ENCODE measurements at regions not wholly inside any gene's neighbourhood (a gene's known extent, or its start where the extent isn't known, plus 50 kb on each side); places are given as distances from the start of the nearest gene placed in this dataset.

DNA sequence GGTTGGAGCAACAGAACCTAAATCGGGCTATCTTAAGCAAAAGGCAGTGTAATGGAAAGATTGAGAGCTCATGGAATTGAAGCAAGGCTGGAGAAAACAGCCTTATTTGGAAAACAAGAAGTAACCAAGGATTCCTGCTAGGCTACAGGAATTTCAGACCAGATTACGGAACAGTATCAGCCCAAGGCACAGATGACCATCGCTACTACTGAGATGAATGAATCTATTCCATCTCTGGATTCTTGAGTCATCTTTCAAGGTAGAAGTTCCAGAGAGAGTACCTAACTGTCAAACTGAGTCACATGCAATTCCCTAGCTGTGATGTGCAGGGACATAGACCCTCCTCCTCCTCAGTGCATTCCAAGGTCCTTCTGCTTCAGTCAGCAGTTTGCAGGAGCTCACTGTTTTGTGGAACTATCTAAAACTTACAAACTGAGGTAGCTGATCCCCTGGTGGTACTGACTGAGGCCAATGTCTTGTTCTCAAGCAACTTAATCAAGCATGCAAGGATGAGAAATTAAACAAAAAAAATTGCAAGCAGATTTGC is 62.0 kb upstream of the SMLR1 start:
- H3K27ac ChIP-seq (ENCODE audit: low read depth in 1 of 3, low read length in 2 of 3): no peak overlapping the region
- DNase-seq (no peak), FAIRE-seq (no peak)
- 80 to 91% (median 88%) methylated on average over 3 of the region's 3 CpGs for WGBS, 3 donors
- H3K9me3 ChIP-seq (ENCODE audit: control insufficient read depth in 2 of 2, insufficient read depth in 1 of 2, low read depth in 1 of 2, low read length in 1 of 2): no peaks in the 10 kb centered on the region
- no peaks in the 10 kb centered on the region for H3K4me1 ChIP-seq (ENCODE audit: control insufficient read depth in 3 of 3, insufficient read depth in 2 of 3, low read depth in 1 of 3, low read length in 2 of 3)
- H3K27me3 ChIP-seq (ENCODE audit: control insufficient read depth in 3 of 3, insufficient read depth in 3 of 3, low read length in 3 of 3): peaks cover 0 to 3% (median 2%) of the 10 kb centered on the region in 3 donors
- no peak overlapping the region for H3K4me3 ChIP-seq (ENCODE audit: low read depth in 1 of 3, low read length in 3 of 3)
- H3K36me3 ChIP-seq (ENCODE audit: control insufficient read depth in 3 of 3, insufficient read depth in 2 of 3, low read depth in 1 of 3, low read length in 3 of 3): no peaks in the 10 kb centered on the region

DNA sequence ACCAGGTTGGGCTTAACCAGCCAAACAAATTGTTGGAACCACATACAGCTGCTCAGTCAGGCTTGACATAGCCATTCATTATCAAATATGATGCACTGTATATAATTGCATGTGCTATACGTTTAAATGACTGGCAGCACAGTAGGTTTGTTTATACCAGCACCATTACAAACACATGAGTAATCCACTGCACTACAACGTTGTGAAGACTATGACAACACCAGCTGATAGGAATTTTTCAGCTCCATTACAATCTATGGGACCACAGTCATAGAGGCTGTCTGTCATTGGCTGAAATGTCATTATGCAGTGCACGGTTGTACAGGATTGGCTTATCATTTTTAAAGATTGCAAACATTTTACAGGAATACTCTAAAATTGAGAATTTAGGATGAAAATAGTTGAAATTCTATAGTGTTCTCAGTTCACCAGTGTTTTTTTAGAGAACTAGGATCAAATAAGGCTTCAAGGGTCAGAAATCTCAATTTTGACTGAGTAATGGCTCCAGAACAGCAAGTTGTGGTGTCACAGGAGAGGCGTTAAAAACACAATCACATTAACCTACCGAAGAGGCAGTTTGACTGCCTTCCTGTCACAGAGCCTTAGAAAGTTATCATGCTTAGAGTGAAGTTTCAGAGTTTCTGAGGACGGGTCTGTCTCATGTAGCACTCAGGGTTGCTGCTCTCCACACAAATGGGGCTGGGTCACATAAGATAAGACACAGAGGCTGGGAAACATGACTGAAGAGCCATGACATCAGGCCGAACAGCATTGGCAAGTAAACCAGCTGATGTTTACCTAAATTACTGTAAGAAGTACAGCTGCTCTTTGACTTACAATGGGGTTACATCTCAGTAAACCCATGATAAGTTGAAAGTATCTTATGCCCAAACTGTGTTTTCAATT is 60.7 kb upstream of the SMLR1 start:
- Histone ChIP-seq H3K27me3 (ENCODE audit: control insufficient read depth in 3 of 3, insufficient read depth in 3 of 3, low read length in 3 of 3) (peaks cover 0 to 3% (median 2%) of the 10 kb centered on the region in 3 donors), H3K4me1 (ENCODE audit: control insufficient read depth in 3 of 3, insufficient read depth in 2 of 3, low read depth in 1 of 3, low read length in 2 of 3) (no peaks in the 10 kb centered on the region), H3K27ac (ENCODE audit: low read depth in 1 of 3, low read length in 2 of 3) (no peak overlapping the region), H3K36me3 (ENCODE audit: control insufficient read depth in 3 of 3, insufficient read depth in 2 of 3, low read depth in 1 of 3, low read length in 3 of 3) (no peaks in the 10 kb centered on the region), H3K9me3 (ENCODE audit: control insufficient read depth in 2 of 2, insufficient read depth in 1 of 2, low read depth in 1 of 2, low read length in 1 of 2) (no peaks in the 10 kb centered on the region), H3K4me3 (ENCODE audit: low read depth in 1 of 3, low read length in 3 of 3) (no peak overlapping the region)
- no peak for DNase-seq
- no peak for FAIRE-seq
- WGBS, 3 donors: 66 to 74% (median 71%) methylated on average over 7 of the region's 7 CpGs

DNA sequence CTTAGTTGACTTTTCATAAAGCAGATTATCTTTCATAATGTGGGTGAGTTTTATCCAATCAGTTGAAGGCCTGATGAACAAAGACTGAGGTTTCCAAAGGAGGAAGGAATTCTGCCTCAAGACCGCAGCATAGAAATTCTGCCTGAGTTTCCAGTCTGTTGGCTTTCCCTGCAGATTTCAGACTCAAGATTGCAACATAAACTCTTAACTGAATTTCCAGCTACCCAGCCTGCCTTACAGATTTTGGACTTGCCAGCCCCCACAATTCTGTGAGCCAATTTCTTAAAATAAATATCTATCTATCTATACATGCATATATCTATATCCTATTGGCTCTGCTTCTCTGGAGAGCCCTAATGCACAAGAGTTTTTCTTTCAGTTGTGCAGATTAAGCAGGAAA is 57.3 kb upstream of the SMLR1 start:
- no peak overlapping the region for H3K4me3 ChIP-seq (ENCODE audit: low read depth in 1 of 3, low read length in 3 of 3)
- H3K9me3 ChIP-seq (ENCODE audit: control insufficient read depth in 2 of 2, insufficient read depth in 1 of 2, low read depth in 1 of 2, low read length in 1 of 2): no peaks in the 10 kb centered on the region
- no peaks in the 10 kb centered on the region for H3K36me3 ChIP-seq (ENCODE audit: control insufficient read depth in 3 of 3, insufficient read depth in 2 of 3, low read depth in 1 of 3, low read length in 3 of 3)
- no peak overlapping the region for H3K27ac ChIP-seq (ENCODE audit: low read depth in 1 of 3, low read length in 2 of 3)
- DNase-seq: no peak
- 83 to 100% (median 95%) methylated on average over 1 of the region's 1 CpG for WGBS, 3 donors
- H3K27me3 ChIP-seq (ENCODE audit: control insufficient read depth in 3 of 3, insufficient read depth in 3 of 3, low read length in 3 of 3): peaks cover 0 to 3% (median 2%) of the 10 kb centered on the region in 3 donors
- no peak for FAIRE-seq
- H3K4me1 ChIP-seq (ENCODE audit: control insufficient read depth in 3 of 3, insufficient read depth in 2 of 3, low read depth in 1 of 3, low read length in 2 of 3): no peaks in the 10 kb centered on the region

DNA sequence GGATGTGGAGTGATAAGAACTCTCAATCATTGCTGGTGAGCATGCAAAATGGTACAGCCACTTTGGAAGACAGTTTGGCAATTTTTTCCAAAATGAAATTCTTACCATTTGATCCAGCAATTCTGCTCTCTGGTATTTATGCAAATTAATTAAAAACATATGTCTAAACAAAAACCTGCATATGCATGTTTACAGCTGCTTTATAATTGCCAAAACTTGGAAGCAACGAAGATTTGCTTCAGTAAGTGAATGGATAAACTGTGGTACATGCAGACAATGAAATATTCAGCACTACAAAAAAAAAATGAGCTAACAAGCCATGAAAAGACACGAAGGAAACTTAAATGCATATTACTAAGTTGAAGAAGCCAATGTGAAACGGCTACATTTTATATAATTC is 55.5 kb upstream of the SMLR1 start:
- H3K36me3 ChIP-seq (ENCODE audit: control insufficient read depth in 3 of 3, insufficient read depth in 2 of 3, low read depth in 1 of 3, low read length in 3 of 3): no peaks in the 10 kb centered on the region
- 72 to 80% (median 78%) methylated on average over 3 of the region's 3 CpGs for WGBS, 3 donors
- H3K9me3 ChIP-seq (ENCODE audit: control insufficient read depth in 2 of 2, insufficient read depth in 1 of 2, low read depth in 1 of 2, low read length in 1 of 2): no peaks in the 10 kb centered on the region
- no peak for DNase-seq
- H3K27ac ChIP-seq (ENCODE audit: low read depth in 1 of 3, low read length in 2 of 3): no peak overlapping the region
- peaks cover 0 to 3% (median 2%) of the 10 kb centered on the region in 3 donors for H3K27me3 ChIP-seq (ENCODE audit: control insufficient read depth in 3 of 3, insufficient read depth in 3 of 3, low read length in 3 of 3)
- no peak overlapping the region for H3K4me3 ChIP-seq (ENCODE audit: low read depth in 1 of 3, low read length in 3 of 3)
- FAIRE-seq: no peak
- H3K4me1 ChIP-seq (ENCODE audit: control insufficient read depth in 3 of 3, insufficient read depth in 2 of 3, low read depth in 1 of 3, low read length in 2 of 3): no peaks in the 10 kb centered on the region

DNA sequence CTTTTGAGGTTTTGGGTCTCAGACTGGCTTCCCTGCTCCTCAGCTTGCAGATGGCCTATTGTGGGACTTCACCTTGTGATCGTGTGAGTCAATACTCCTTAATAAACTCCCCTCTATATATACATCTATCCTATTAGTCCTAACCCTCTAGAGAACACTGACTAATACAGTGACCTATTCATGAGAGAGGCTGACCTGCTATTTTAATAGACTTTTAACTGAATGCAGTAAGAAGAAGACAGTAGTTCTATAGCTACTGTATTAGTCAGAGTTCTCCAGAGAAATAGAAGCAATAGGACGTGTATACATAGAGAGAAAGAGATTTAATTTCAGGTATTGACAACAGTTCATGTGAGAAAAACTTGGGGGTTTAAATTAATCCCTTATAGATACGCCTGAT is 53.3 kb upstream of the SMLR1 start:
- Histone ChIP-seq H3K27me3 (ENCODE audit: control insufficient read depth in 3 of 3, insufficient read depth in 3 of 3, low read length in 3 of 3) (peaks cover 0 to under 1% (median 0%) of the 10 kb centered on the region in 3 donors), H3K4me1 (ENCODE audit: control insufficient read depth in 3 of 3, insufficient read depth in 2 of 3, low read depth in 1 of 3, low read length in 2 of 3) (no peaks in the 10 kb centered on the region), H3K36me3 (ENCODE audit: control insufficient read depth in 3 of 3, insufficient read depth in 2 of 3, low read depth in 1 of 3, low read length in 3 of 3) (no peaks in the 10 kb centered on the region), H3K27ac (ENCODE audit: low read depth in 1 of 3, low read length in 2 of 3) (no peak overlapping the region), H3K9me3 (ENCODE audit: control insufficient read depth in 2 of 2, insufficient read depth in 1 of 2, low read depth in 1 of 2, low read length in 1 of 2) (no peaks in the 10 kb centered on the region), H3K4me3 (ENCODE audit: low read depth in 1 of 3, low read length in 3 of 3) (no peak overlapping the region)
- FAIRE-seq: no peak
- WGBS, 3 donors: 81 to 90% (median 88%) methylated on average over 3 of the region's 3 CpGs
- no peak for DNase-seq

DNA sequence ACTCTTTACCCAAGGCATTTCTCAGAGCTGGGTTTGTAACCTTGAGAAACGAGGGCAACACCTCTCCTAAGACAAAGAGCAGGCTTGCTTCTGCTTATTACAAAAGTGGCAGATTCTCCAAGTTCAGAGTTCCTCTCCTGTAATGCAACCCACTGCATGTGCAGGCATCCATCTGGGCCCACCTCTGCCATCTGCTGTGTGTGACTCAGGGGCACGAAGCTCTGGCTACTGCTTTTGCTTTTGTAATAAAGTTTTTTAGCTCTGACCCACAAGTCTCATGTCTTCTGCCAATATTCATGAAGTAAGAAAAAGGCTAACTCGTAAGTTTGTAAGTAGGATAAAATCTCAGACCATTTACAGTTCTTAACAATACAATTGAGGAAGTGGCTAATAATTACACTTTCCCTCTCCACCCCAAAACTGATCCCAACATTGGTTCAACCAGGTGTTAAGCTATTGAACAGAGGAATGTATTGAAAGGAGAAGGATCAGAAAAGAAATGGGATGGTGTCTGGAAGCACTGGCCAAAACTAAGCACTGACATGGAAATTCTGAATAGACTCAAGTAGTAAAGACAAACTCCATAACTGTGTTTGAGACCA is 51.7 kb upstream of the SMLR1 start:
- H3K4me3 ChIP-seq (ENCODE audit: low read depth in 1 of 3, low read length in 3 of 3): no peak overlapping the region
- FAIRE-seq: no peak
- no peaks in the 10 kb centered on the region for H3K27me3 ChIP-seq (ENCODE audit: control insufficient read depth in 3 of 3, insufficient read depth in 3 of 3, low read length in 3 of 3)
- 55 to 76% (median 63%) methylated on average over 3 of the region's 3 CpGs for WGBS, 3 donors
- no peak overlapping the region for H3K27ac ChIP-seq (ENCODE audit: low read depth in 1 of 3, low read length in 2 of 3)
- H3K4me1 ChIP-seq (ENCODE audit: control insufficient read depth in 3 of 3, insufficient read depth in 2 of 3, low read depth in 1 of 3, low read length in 2 of 3): no peaks in the 10 kb centered on the region
- no peak for DNase-seq
- H3K9me3 ChIP-seq (ENCODE audit: control insufficient read depth in 2 of 2, insufficient read depth in 1 of 2, low read depth in 1 of 2, low read length in 1 of 2): no peaks in the 10 kb centered on the region
- no peaks in the 10 kb centered on the region for H3K36me3 ChIP-seq (ENCODE audit: control insufficient read depth in 3 of 3, insufficient read depth in 2 of 3, low read depth in 1 of 3, low read length in 3 of 3)

DNA sequence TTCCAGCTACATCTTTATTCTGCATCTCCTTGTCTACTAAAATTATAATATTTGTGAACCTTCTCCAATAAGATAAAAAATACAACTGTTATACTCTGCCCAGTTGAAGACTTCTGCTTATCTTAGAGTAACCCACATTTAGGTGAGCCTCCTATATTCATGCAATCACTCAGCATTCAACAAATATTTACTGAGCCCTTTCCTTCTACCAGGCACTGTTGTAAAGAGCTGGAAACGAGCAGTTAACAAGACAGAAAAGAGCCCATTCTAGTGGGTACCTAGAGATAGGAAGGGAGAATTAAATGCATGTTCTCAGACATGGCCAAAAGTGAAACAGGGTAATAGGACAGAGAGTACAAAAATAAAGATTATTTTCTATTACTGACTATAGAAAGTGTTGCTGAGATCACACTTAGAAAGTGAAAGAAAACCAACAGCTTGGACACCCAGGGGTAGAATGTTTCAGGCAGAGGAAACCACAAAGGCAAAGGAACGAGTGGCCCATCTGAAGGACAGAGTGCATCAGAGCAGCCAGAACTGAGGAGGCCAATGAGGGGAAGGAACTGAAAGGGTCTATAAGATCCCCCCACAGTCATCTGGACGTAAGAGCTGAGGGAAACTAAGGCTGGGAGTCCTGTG is 50.8 kb upstream of the SMLR1 start:
- 32 to 47% (median 36%) methylated on average over 3 of the region's 3 CpGs for WGBS, 3 donors
- H3K4me1 ChIP-seq (ENCODE audit: control insufficient read depth in 3 of 3, insufficient read depth in 2 of 3, low read depth in 1 of 3, low read length in 2 of 3): no peaks in the 10 kb centered on the region
- H3K27me3 ChIP-seq (ENCODE audit: control insufficient read depth in 3 of 3, insufficient read depth in 3 of 3, low read length in 3 of 3): no peaks in the 10 kb centered on the region
- FAIRE-seq: no peak
- DNase-seq: peak in 1 of 2 donors; percentile 4
- no peak overlapping the region for H3K27ac ChIP-seq (ENCODE audit: low read depth in 1 of 3, low read length in 2 of 3)
- H3K9me3 ChIP-seq (ENCODE audit: control insufficient read depth in 2 of 2, insufficient read depth in 1 of 2, low read depth in 1 of 2, low read length in 1 of 2): no peaks in the 10 kb centered on the region
- no peak overlapping the region for H3K4me3 ChIP-seq (ENCODE audit: low read depth in 1 of 3, low read length in 3 of 3)
- H3K36me3 ChIP-seq (ENCODE audit: control insufficient read depth in 3 of 3, insufficient read depth in 2 of 3, low read depth in 1 of 3, low read length in 3 of 3): no peaks in the 10 kb centered on the region

Data from small intestine (tissue), 7 donors.